Fibroblast of lung (primary cell): ENCODE measurements at regions not wholly inside any gene's neighbourhood (a gene's known extent, or its start where the extent isn't known, plus 50 kb on each side); places are given as distances from the start of the nearest gene placed in this dataset.

Source experiments
- DNase-seq, 2 donors: peaks; one replicate each; pipeline versions ENCODE4 v3.0.0 to v3.0.0-alpha.2; 2010; ENCODE audit warnings: low read depth in 2 of 2
- H2AFZ ChIP-seq: 2 replicates; pipeline ENCODE4 v1.5.1; 2012; ENCODE audit warnings: low read length, control low read depth, inconsistent platforms
- H3K27ac ChIP-seq: 2 replicates; pipeline ENCODE4 v1.5.1; 2011; ENCODE audit warnings: low read length, control low read depth; ENCODE audit not compliant: insufficient read depth
- H3K27me3 ChIP-seq: 2 replicates; pipeline ENCODE4 v1.5.1; 2011; ENCODE audit warnings: mild to moderate bottlenecking, low read length; ENCODE audit not compliant: control insufficient read depth, insufficient read depth
- H3K36me3 ChIP-seq: 2 replicates; pipeline ENCODE4 v1.5.1; 2011; ENCODE audit warnings: low read length; ENCODE audit not compliant: control insufficient read depth, insufficient read depth
- H3K4me1 ChIP-seq: 2 replicates; pipeline ENCODE4 v1.5.1; 2011; ENCODE audit warnings: low read length; ENCODE audit not compliant: control insufficient read depth, insufficient read depth; ENCODE audit errors: extremely low read depth
- H3K4me2 ChIP-seq: 2 replicates; pipeline ENCODE4 v1.5.1; 2011; ENCODE audit warnings: low read length, control low read depth; ENCODE audit not compliant: insufficient read depth; ENCODE audit errors: extremely low read depth
- H3K4me3 ChIP-seq, 4 experiments: fragments of 200-600 bp in 1 of 4; sonication (generic) in 1 of 4; replicated peaks in 1 of 4; 2 replicates each; pipeline ENCODE4 v1.5.1; 2011 to 2016; ENCODE audit warnings: low read length in 4 of 4, low read depth in 3 of 4, mild to moderate bottlenecking in 3 of 4, control low read depth in 2 of 4, inconsistent platforms in 1 of 4, mixed read lengths in 1 of 4; ENCODE audit not compliant: insufficient read depth in 1 of 4; ENCODE audit errors: control extremely low read depth in 1 of 4
- H3K79me2 ChIP-seq: 2 replicates; pipeline ENCODE4 v1.5.1; 2012; ENCODE audit warnings: mild to moderate bottlenecking, low read length, inconsistent platforms; ENCODE audit not compliant: control insufficient read depth, insufficient read depth
- H3K9ac ChIP-seq: 2 replicates; pipeline ENCODE4 v1.5.1; 2011; ENCODE audit warnings: mild to moderate bottlenecking, low read length, control low read depth; ENCODE audit not compliant: insufficient read depth
- H3K9me3 ChIP-seq: 2 replicates; pipeline ENCODE4 v1.5.1; 2012; ENCODE audit warnings: low read depth, low read length; ENCODE audit not compliant: control insufficient read depth, insufficient read depth
- H4K20me1 ChIP-seq: 2 replicates; pipeline ENCODE4 v1.5.1; 2011; ENCODE audit warnings: low read length; ENCODE audit not compliant: control insufficient read depth, insufficient read depth; ENCODE audit errors: extremely low read depth
- EZH2 ChIP-seq: IDR thresholded peaks from 2 replicates; pipeline ENCODE4 v1.5.1; 2012; ENCODE audit warnings: low read length, control low read depth, mild to moderate bottlenecking; ENCODE audit errors: missing control alignments
- TF ChIP-seq, protein P1 (sequence below), 2 donors: IDR thresholded peaks in 1 of 2; conservative IDR thresholded peaks in 1 of 2; 1 replicate in 1 of 2; 2 replicates in 1 of 2; pipeline ENCODE4 v1.5.1; 2011 to 2012; ENCODE audit warnings: low read length in 2 of 2, control low read depth in 1 of 2, inconsistent platforms in 1 of 2, low read depth in 1 of 2, mild to moderate bottlenecking in 1 of 2

DNA sequence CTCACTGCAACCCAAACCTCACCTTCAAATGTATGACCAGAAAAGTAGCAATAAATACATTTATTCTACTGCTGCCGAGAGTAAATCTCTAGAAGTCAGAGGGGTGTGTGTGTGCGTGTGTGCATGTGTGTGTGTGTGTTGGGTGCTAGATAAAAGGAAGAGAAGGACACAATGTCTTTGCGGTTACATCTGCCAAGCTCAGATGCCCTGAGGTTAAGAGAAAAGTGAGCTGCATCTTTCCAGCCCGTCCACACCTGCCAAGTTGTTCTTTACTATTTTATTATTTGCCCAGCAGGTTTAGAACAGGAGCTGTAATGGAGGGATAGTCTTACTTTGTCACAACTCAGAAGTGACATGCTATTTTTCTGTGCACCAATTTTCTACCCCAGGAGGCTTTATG lies 54.5 kb upstream of the ANKFN1 start:
- Histone ChIP-seq H3K9me3 (no peaks in the 10 kb centered on the region), H3K4me2 (no peak overlapping the region), H3K4me1 (no peaks in the 10 kb centered on the region), H3K36me3 (no peaks in the 10 kb centered on the region), H3K27me3 (no peaks in the 10 kb centered on the region), H2AFZ (no peak overlapping the region), H4K20me1 (no peaks in the 10 kb centered on the region), H3K79me2 (no peaks in the 10 kb centered on the region), H3K27ac (no peak overlapping the region), H3K9ac (no peak overlapping the region), H3K4me3 (no peak overlapping the region)
- TF ChIP-seq, protein P1, sequence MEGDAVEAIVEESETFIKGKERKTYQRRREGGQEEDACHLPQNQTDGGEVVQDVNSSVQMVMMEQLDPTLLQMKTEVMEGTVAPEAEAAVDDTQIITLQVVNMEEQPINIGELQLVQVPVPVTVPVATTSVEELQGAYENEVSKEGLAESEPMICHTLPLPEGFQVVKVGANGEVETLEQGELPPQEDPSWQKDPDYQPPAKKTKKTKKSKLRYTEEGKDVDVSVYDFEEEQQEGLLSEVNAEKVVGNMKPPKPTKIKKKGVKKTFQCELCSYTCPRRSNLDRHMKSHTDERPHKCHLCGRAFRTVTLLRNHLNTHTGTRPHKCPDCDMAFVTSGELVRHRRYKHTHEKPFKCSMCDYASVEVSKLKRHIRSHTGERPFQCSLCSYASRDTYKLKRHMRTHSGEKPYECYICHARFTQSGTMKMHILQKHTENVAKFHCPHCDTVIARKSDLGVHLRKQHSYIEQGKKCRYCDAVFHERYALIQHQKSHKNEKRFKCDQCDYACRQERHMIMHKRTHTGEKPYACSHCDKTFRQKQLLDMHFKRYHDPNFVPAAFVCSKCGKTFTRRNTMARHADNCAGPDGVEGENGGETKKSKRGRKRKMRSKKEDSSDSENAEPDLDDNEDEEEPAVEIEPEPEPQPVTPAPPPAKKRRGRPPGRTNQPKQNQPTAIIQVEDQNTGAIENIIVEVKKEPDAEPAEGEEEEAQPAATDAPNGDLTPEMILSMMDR (conservative IDR thresholded peaks at IDR 0.05 in 1 of 2, IDR thresholded peaks at IDR 0.05 in 1 of 2; ENCODE audit: low read depth in 1 of 2, low read length in 2 of 2) = no peak
- no peak for TF ChIP-seq EZH2
- no peak for DNase-seq

DNA sequence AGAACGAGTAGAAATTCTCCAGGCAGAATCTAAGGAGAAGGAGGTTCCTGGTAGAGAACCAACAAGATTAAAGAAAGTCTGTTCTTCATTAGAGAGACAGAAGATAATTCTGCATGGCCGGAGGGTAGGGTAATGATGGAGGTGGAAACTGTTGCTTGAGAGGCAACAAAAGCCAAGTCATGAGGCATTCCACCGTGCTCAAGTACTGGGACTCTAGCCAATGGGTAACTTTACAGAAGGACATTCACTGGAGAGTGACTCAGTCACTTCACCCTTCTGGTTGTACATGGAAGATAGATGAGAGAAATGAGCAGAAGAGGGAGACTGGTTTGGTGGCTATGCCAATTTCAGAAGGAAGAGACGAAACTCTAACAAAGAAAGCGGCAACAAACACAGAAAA lies 53.6 kb upstream of the ANKFN1 start:
- Histone ChIP-seq H3K36me3 (no peaks in the 10 kb centered on the region), H3K9me3 (no peaks in the 10 kb centered on the region), H3K27me3 (no peaks in the 10 kb centered on the region), H3K4me2 (no peak overlapping the region), H3K79me2 (no peaks in the 10 kb centered on the region), H3K4me1 (no peaks in the 10 kb centered on the region), H3K9ac (no peak overlapping the region), H3K27ac (no peak overlapping the region), H3K4me3 (no peak overlapping the region), H4K20me1 (no peaks in the 10 kb centered on the region), H2AFZ (no peak overlapping the region)
- TF ChIP-seq, protein P1 (conservative IDR thresholded peaks at IDR 0.05 in 1 of 2, IDR thresholded peaks at IDR 0.05 in 1 of 2; ENCODE audit: low read depth in 1 of 2, low read length in 2 of 2) = no peak
- no peak for TF ChIP-seq EZH2
- DNase-seq = peak in 1 of 2 donors; percentile 59
